G401.6 (cell line): ENCODE measurements at regions not wholly inside any gene's neighbourhood (a gene's known extent, or its start where the extent isn't known, plus 50 kb on each side); places are given as distances from the start of the nearest gene placed in this dataset.
A peak's percentile ranks its signal among the peaks of the same experiment; 100 is the strongest.
"Not testable (repeated sequence)": the region's sequence is repeated elsewhere in the genome, so short reads cannot be mapped to it uniquely, and the experiment has no call there.

Source experiments
- FAIRE-seq: peaks from 2 replicates; lab custom pipeline; 2012; peaks lifted over from hg19 to GRCh38; lab: Jason Lieb, UNC

- no peak for FAIRE-seq
Observed at GRCh38 chr3:69688400-69688799, 50.9 kb upstream of the MITF start.

GRCh38 chr3:69687641-69688040 lies 51.6 kb upstream of the MITF start:
- no peak for FAIRE-seq

- FAIRE-seq = no peak
Observed at GRCh38 chr3:69686056-69686455, 53.2 kb upstream of the MITF start.

- no peak for FAIRE-seq
Observed at GRCh38 chr3:69684309-69684961, 54.8 kb upstream of the MITF start.

- peak; percentile 80 for FAIRE-seq
Observed at GRCh38 chr3:69683082-69683806, 56.0 kb upstream of the MITF start.

- FAIRE-seq = not testable (repeated sequence)
Observed at GRCh38 chr3:69677456-69677855, 61.8 kb upstream of the MITF start.

- FAIRE-seq = no peak
Observed at GRCh38 chr3:69675786-69676530, 63.3 kb upstream of the MITF start.

- FAIRE-seq = no peak
Observed at GRCh38 chr3:69674752-69675151, 64.5 kb upstream of the MITF start.

- peak; percentile 98 for FAIRE-seq
Observed at GRCh38 chr3:69671082-69671952, 67.9 kb upstream of the MITF start.

- no peak for FAIRE-seq
Observed at GRCh38 chr3:69669070-69669469, 70.2 kb upstream of the MITF start.

GRCh38 chr3:69665026-69665737 lies 74.1 kb upstream of the MITF start:
- peak; percentile 96 for FAIRE-seq

- FAIRE-seq = no peak
Observed at GRCh38 chr3:69660631-69661030, 78.6 kb upstream of the MITF start.

GRCh38 chr3:69659180-69659910 lies 79.9 kb upstream of the MITF start:
- FAIRE-seq = no peak

GRCh38 chr3:69658514-69659140 lies 80.6 kb upstream of the MITF start:
- FAIRE-seq = no peak

- FAIRE-seq = not testable (repeated sequence)
Observed at GRCh38 chr3:69657030-69657429, 82.2 kb upstream of the MITF start.

- no peak for FAIRE-seq
Observed at GRCh38 chr3:69651765-69652164, 87.5 kb upstream of the MITF start.

GRCh38 chr3:69650066-69650419 lies 89.2 kb upstream of the MITF start:
- FAIRE-seq = no peak

GRCh38 chr3:69649120-69650065 lies 89.9 kb upstream of the MITF start:
- FAIRE-seq = no peak

- FAIRE-seq = no peak
Observed at GRCh38 chr3:69648126-69648525, 91.1 kb upstream of the MITF start.
